H1 (cell line): ENCODE measurements at regions not wholly inside any gene's neighbourhood (a gene's known extent, or its start where the extent isn't known, plus 50 kb on each side); places are given as distances from the start of the nearest gene placed in this dataset.

Experiments
- ASH2L ChIP-seq: fragments of 200-600, 300-600 bp; sonication (generic); IDR thresholded peaks from one replicate; pipeline ENCODE4 v1.7.1; 2017; ENCODE audit warnings: low read length
- BACH1 ChIP-seq: IDR thresholded peaks from 2 replicates; pipeline ENCODE4 v1.6.1; 2012; ENCODE audit warnings: low read length, improper control_type of control experiment
- CTCF ChIP-seq, 3 experiments: IDR thresholded peaks; 1 replicate in 2 of 3; 2 replicates in 1 of 3; pipeline versions ENCODE4 v1.5.1 to v1.6.1; 2011; ENCODE audit warnings: low read length in 3 of 3, mild to moderate bottlenecking in 3 of 3, inconsistent platforms in 2 of 3, low read depth in 1 of 3, moderate library complexity in 1 of 3; ENCODE audit not compliant: insufficient read depth in 1 of 3; ENCODE audit errors: control extremely low read depth in 1 of 3
- EZH2 ChIP-seq: fragments of 200-600 bp; sonication (generic); IDR thresholded peaks from 2 replicates; pipeline ENCODE4 v1.7.1; 2012; ENCODE audit warnings: low read depth, mild to moderate bottlenecking, moderate library complexity, low read length, inconsistent platforms; ENCODE audit not compliant: severe bottlenecking
- JUND ChIP-seq: IDR thresholded peaks from 2 replicates; pipeline ENCODE4 v1.6.1; 2011; ENCODE audit warnings: mild to moderate bottlenecking, improper control_type of control experiment, low read length
- MAX ChIP-seq: IDR thresholded peaks from 2 replicates; pipeline ENCODE4 v1.6.1; 2012; ENCODE audit warnings: inconsistent platforms
- POLR2A ChIP-seq, 2 experiments: IDR thresholded peaks; 1 replicate in 1 of 2; 2 replicates in 1 of 2; pipeline ENCODE4 v1.6.1; 2011; ENCODE audit warnings: low read depth in 2 of 2, low read length in 2 of 2, mild to moderate bottlenecking in 2 of 2; ENCODE audit errors: control extremely low read depth in 1 of 2
- POU5F1 ChIP-seq: IDR thresholded peaks from 2 replicates; pipeline ENCODE4 v1.6.1; 2011; ENCODE audit warnings: low read depth, mild to moderate bottlenecking, low read length, moderate library complexity
- RAD21 ChIP-seq, 2 experiments: IDR thresholded peaks in 1 of 2; conservative IDR thresholded peaks in 1 of 2; 2 replicates each; pipeline ENCODE4 v1.6.1; 2011; ENCODE audit warnings: low read depth in 2 of 2, low read length in 2 of 2, improper control_type of control experiment in 1 of 2, inconsistent platforms in 1 of 2, mild to moderate bottlenecking in 1 of 2, moderate library complexity in 1 of 2
- RFX5 ChIP-seq: IDR thresholded peaks from 2 replicates; pipeline ENCODE4 v1.6.1; 2011; ENCODE audit warnings: low read depth, low read length, improper control_type of control experiment, borderline replicate concordance
- SIX5 ChIP-seq: IDR thresholded peaks from 2 replicates; pipeline ENCODE4 v1.6.1; 2011; ENCODE audit warnings: mild to moderate bottlenecking, low read depth, low read length
- TEAD4 ChIP-seq: IDR thresholded peaks from 2 replicates; pipeline ENCODE4 v1.6.1; 2012; ENCODE audit warnings: low read depth, low read length, inconsistent platforms, mixed read lengths
- YY1 ChIP-seq: IDR thresholded peaks from 2 replicates; pipeline ENCODE4 v1.6.1; 2011; ENCODE audit warnings: low read depth, mild to moderate bottlenecking, low read length

GRCh38 chr3:80533553-80533952 lies 765.8 kb upstream of the ROBO1 start:
- TF ChIP-seq CTCF (IDR thresholded peaks at IDR 0.05; ENCODE audit: control extremely low read depth in 1 of 3, insufficient read depth in 1 of 3, low read depth in 1 of 3, low read length in 3 of 3) (no peak), BACH1 (no peak), ASH2L (no peak), EZH2 (no peak), RAD21 (IDR thresholded peaks at IDR 0.05 in 1 of 2, conservative IDR thresholded peaks at IDR 0.05 in 1 of 2; ENCODE audit: low read depth in 2 of 2, low read length in 2 of 2) (no peak), POU5F1 (no peak), TEAD4 (no peak), RFX5 (no peak), YY1 (no peak), JUND (no peak), POLR2A (IDR thresholded peaks at IDR 0.05; ENCODE audit: control extremely low read depth in 1 of 2, low read depth in 2 of 2, low read length in 2 of 2) (no peak), MAX (no peak), SIX5 (no peak)
